A549 (cell line): ENCODE measurements at regions not wholly inside any gene's neighbourhood (a gene's known extent, or its start where the extent isn't known, plus 50 kb on each side); places are given as distances from the start of the nearest gene placed in this dataset.

Experiments used
- ATAC-seq, 2 experiments: fragments of 200-7000 bp in 1 of 2; fragments of >200 bp in 1 of 2; cut with Nextera tagmentation in 1 of 2; cut with Tn5 transposase in 1 of 2; 3 replicates each; pipeline versions ENCODE4 v1.8.0 to v1.9.1; 2018 to 2020; ENCODE audit warnings: mild to moderate bottlenecking in 1 of 2, moderate library complexity in 1 of 2
- CTCF ChIA-PET: fragments of 300-600 bp; sonication (Branson Sonifier 250); formaldehyde crosslinking; extraction: SDS; loops from one replicate; lab custom pipeline; 2021; ENCODE audit warnings: antibody characterized with exemption, inconsistent platforms; lab: Yijun Ruan, JAX
- POLR2A ChIA-PET: fragments of 350-600 bp; formaldehyde crosslinking; extraction: SDS; loops from one replicate; lab custom pipeline; 2021; ENCODE audit warnings: antibody characterized with exemption, inconsistent platforms; lab: Yijun Ruan, JAX
- DNase-seq, 2 experiments: peaks; one replicate each; pipeline versions ENCODE4 v3.0.0 to v3.0.0-alpha.2; 2011 to 2016; ENCODE audit warnings: low read depth in 1 of 2, low spot score in 1 of 2
- FAIRE-seq: peaks from 2 replicates; lab custom pipeline; 2011; peaks lifted over from hg19 to GRCh38; lab: Jason Lieb, UNC
- H3K27ac ChIP-seq, 2 experiments: fragments of >200 bp; sonication (Bioruptor Twin); formaldehyde crosslinking; 3 replicates each; pipeline ENCODE4 v1.5.1; 2016 to 2017
- H3K4me1 ChIP-seq: fragments of >200 bp; sonication (Bioruptor Twin); formaldehyde crosslinking; 3 replicates; pipeline ENCODE4 v1.6.1; 2016
- H3K4me2 ChIP-seq: fragments of >200 bp; sonication (Bioruptor Twin); formaldehyde crosslinking; 3 replicates; pipeline ENCODE4 v1.6.1; 2016
- H3K4me3 ChIP-seq: fragments of >200 bp; sonication (Bioruptor Twin); formaldehyde crosslinking; 3 replicates; pipeline ENCODE4 v1.5.1; 2016
- H3K9me3 ChIP-seq: fragments of >200 bp; sonication (Bioruptor Twin); formaldehyde crosslinking; 3 replicates; pipeline ENCODE4 v1.6.1; 2016
- ATOH8 ChIP-seq: fragments of 250-450 bp; sonication (Bioruptor Pico); IDR thresholded peaks from 2 replicates; pipeline ENCODE4 v1.5.0; 2020; ENCODE audit warnings: low read depth, mild to moderate bottlenecking, moderate library complexity
- BCL3 ChIP-seq: fragments of >200 bp; sonication (Bioruptor Twin); formaldehyde crosslinking; IDR thresholded peaks from 3 replicates; pipeline ENCODE4 v1.6.1; 2016
- CHD2 ChIP-seq: fragments of 150-350 bp; IDR thresholded peaks from 2 replicates; pipeline ENCODE4 v1.6.1; 2014; ENCODE audit warnings: low read length; ENCODE audit not compliant: partially characterized antibody
- E2F6 ChIP-seq: IDR thresholded peaks from 2 replicates; pipeline ENCODE4 v1.6.1; 2012; ENCODE audit warnings: low read depth, borderline replicate concordance
- ESRRA ChIP-seq: fragments of 150-350 bp; IDR thresholded peaks from 2 replicates; pipeline ENCODE4 v1.6.1; 2014; ENCODE audit warnings: mild to moderate bottlenecking, low read length, borderline replicate concordance
- GATA3 ChIP-seq: IDR thresholded peaks from 2 replicates; pipeline ENCODE4 v1.6.1; 2012; ENCODE audit warnings: borderline replicate concordance
- HDAC2 ChIP-seq: fragments of 200-600 bp; sonication (generic); IDR thresholded peaks from 2 replicates; pipeline ENCODE4 v1.6.1; 2016
- HOXB13 ChIP-seq: fragments of 250-450 bp; sonication (Bioruptor Pico); IDR thresholded peaks from 2 replicates; pipeline ENCODE4 v1.5.0; 2020; ENCODE audit warnings: low read depth, mild to moderate bottlenecking, moderate library complexity
- HOXB5 ChIP-seq: fragments of 250-450 bp; sonication (Bioruptor Pico); IDR thresholded peaks from 2 replicates; pipeline ENCODE4 v1.5.0; 2020; ENCODE audit warnings: mild to moderate bottlenecking, moderate library complexity
- JUN ChIP-seq, 2 experiments: fragments of >200 bp; sonication (Bioruptor Twin); formaldehyde crosslinking; IDR thresholded peaks; 2 replicates in 1 of 2; 3 replicates in 1 of 2; pipeline ENCODE4 v1.6.1; 2016 to 2017
- JUNB ChIP-seq: fragments of >200 bp; sonication (Bioruptor Twin); formaldehyde crosslinking; IDR thresholded peaks from 2 replicates; pipeline ENCODE4 v1.6.1; 2016
- NFE2L2 ChIP-seq: fragments of 150-350 bp; conservative IDR thresholded peaks from 2 replicates; pipeline ENCODE4 v1.6.1; 2014; ENCODE audit warnings: low read length
- PBX3 ChIP-seq: IDR thresholded peaks from 2 replicates; pipeline ENCODE4 v1.6.1; 2012
- RARB ChIP-seq: fragments of 250-450 bp; sonication (Bioruptor Pico); IDR thresholded peaks from 2 replicates; pipeline ENCODE4 v1.8.0; 2021; ENCODE audit warnings: mild to moderate bottlenecking, moderate library complexity
- REST ChIP-seq: fragments of 200-600 bp; sonication (generic); IDR thresholded peaks from 2 replicates; pipeline ENCODE4 v1.6.1; 2016; ENCODE audit warnings: antibody characterized with exemption, mild to moderate bottlenecking, moderate library complexity
- RFX5 ChIP-seq: fragments of 450-650 bp; IDR thresholded peaks from 2 replicates; pipeline ENCODE4 v1.7.1; 2014; ENCODE audit warnings: antibody characterized with exemption, mild to moderate bottlenecking, moderate library complexity
- RNF2 ChIP-seq: fragments of 200-600 bp; sonication (generic); IDR thresholded peaks from 2 replicates; pipeline ENCODE4 v1.6.1; 2016; ENCODE audit warnings: low read depth, mild to moderate bottlenecking, antibody characterized with exemption, moderate library complexity, borderline replicate concordance
- SMC3 ChIP-seq: fragments of >200 bp; sonication (Bioruptor Twin); formaldehyde crosslinking; IDR thresholded peaks from 3 replicates; pipeline ENCODE4 v1.6.1; 2018; ENCODE audit warnings: inconsistent platforms
- USF2 ChIP-seq: fragments of 450-650 bp; IDR thresholded peaks from 2 replicates; pipeline ENCODE4 v1.6.1; 2014; ENCODE audit warnings: antibody characterized with exemption
- ZFP36 ChIP-seq: fragments of 450-650 bp; IDR thresholded peaks from 2 replicates; pipeline ENCODE4 v1.6.1; 2014; ENCODE audit warnings: borderline replicate concordance; ENCODE audit not compliant: partially characterized antibody
- ZNF302 ChIP-seq: fragments of 250-450 bp; sonication (Bioruptor Pico); IDR thresholded peaks from 2 replicates; pipeline ENCODE4 v1.9.0; 2021; ENCODE audit warnings: inconsistent platforms, mild to moderate bottlenecking, moderate library complexity
- WGBS: methylation state at CpG from one replicate; pipeline ENCODE4 v1.1.6; 2017; ENCODE audit errors: missing lambda C conversion rate; 5-methylcytosine and 5-hydroxymethylcytosine counted together

- FAIRE-seq: no peak
- Histone ChIP-seq H3K4me2 (no peak overlapping the region), H3K9me3 (no peaks in the 10 kb centered on the region), H3K27ac (no peak overlapping the region), H3K4me3 (no peak overlapping the region), H3K4me1 (no peaks in the 10 kb centered on the region)
- ChIA-PET CTCF (no interaction called here), POLR2A (no interaction called here)
- TF ChIP-seq JUNB: no peak
- TF ChIP-seq ZNF302 (CRISPR knock-in tag): no peak
- TF ChIP-seq JUN (IDR thresholded peaks at IDR 0.05): no peak
- TF ChIP-seq RNF2: no peak
- no peak for ATAC-seq
- no peak for DNase-seq
Observed at GRCh38 chr4:157810137-157810774, 362.6 kb downstream of the GASK1B start.

GRCh38 chr4:157808796-157809383 is 363.9 kb downstream of the GASK1B start:
- H3K9me3 ChIP-seq: no peaks in the 10 kb centered on the region
- TF ChIP-seq RFX5 (no peak), NFE2L2 (no peak), ESRRA (no peak), RARB (CRISPR knock-in tag) (no peak), SMC3 (no peak), USF2 (no peak), REST (no peak), BCL3 (no peak), PBX3 (no peak), ZNF302 (CRISPR knock-in tag) (no peak), HDAC2 (no peak), HOXB5 (CRISPR knock-in tag) (no peak)
- TF ChIP-seq, all 56 proteins: peak for 0
- DNase-seq (no peak), FAIRE-seq (no peak), ATAC-seq (no peak)
- ChIA-PET CTCF (no interaction called here), POLR2A (no interaction called here)
- Histone ChIP-seq H3K4me1 (no peaks in the 10 kb centered on the region), H3K27ac (no peak overlapping the region), H3K4me3 (no peak overlapping the region), H3K4me2 (no peak overlapping the region)
- WGBS: 4% methylated on average over 6 of the region's 6 CpGs

GRCh38 chr4:157806184-157806583 is 366.6 kb downstream of the GASK1B start:
- ATAC-seq (no peak), FAIRE-seq (no peak), DNase-seq (no peak)
- ChIA-PET CTCF (no interaction called here), POLR2A (no interaction called here)
- Histone ChIP-seq H3K4me3 (no peak overlapping the region), H3K4me1 (no peaks in the 10 kb centered on the region), H3K27ac (no peak overlapping the region), H3K4me2 (no peak overlapping the region), H3K9me3 (no peaks in the 10 kb centered on the region)
- WGBS: 68% methylated on average over 2 of the region's 2 CpGs
- TF ChIP-seq HOXB13: no peak
- no peak for TF ChIP-seq CHD2
- no peak for TF ChIP-seq JUNB
- TF ChIP-seq REST: no peak
- no peak for TF ChIP-seq E2F6
- no peak for TF ChIP-seq GATA3
- TF ChIP-seq ATOH8: no peak
- TF ChIP-seq ZFP36: no peak
- TF ChIP-seq RFX5: no peak
